Spleen (tissue), 11 donors: ENCODE measurements at regions not wholly inside any gene's neighbourhood (a gene's known extent, or its start where the extent isn't known, plus 50 kb on each side); places are given as distances from the start of the nearest gene placed in this dataset.

Experiments
- DNase-seq: peaks from one replicate; pipeline ENCODE4 v3.0.0-alpha.2; 2020
- H3K27ac ChIP-seq, 8 donors: fragments of 200-600 bp; sonication (generic) in 7 of 8; 1 replicate in 4 of 8; 2 replicates in 4 of 8; pipeline versions ENCODE4 v1.5.0 to v1.8.0; 2016 to 2021; ENCODE audit warnings: inconsistent platforms in 4 of 8, mild to moderate bottlenecking in 4 of 8, moderate library complexity in 1 of 8
- H3K27me3 ChIP-seq, 7 donors: fragments of 200-600 bp; sonication (generic) in 6 of 7; replicated peaks in 1 of 7; 1 replicate in 4 of 7; 2 replicates in 3 of 7; pipeline versions ENCODE4 v1.5.0 to v1.8.0; 2016 to 2021; ENCODE audit warnings: inconsistent platforms in 3 of 7, mild to moderate bottlenecking in 1 of 7
- H3K36me3 ChIP-seq, 6 donors: fragments of 200-600 bp; sonication (generic) in 5 of 6; 1 replicate in 4 of 6; 2 replicates in 2 of 6; pipeline versions ENCODE4 v1.5.0 to v1.8.0; 2016 to 2021; ENCODE audit warnings: inconsistent platforms in 2 of 6
- H3K4me1 ChIP-seq, 6 donors: fragments of 200-600 bp; sonication (generic) in 5 of 6; 1 replicate in 3 of 6; 2 replicates in 3 of 6; pipeline versions ENCODE4 v1.5.0 to v1.8.0; 2016 to 2021; ENCODE audit warnings: inconsistent platforms in 3 of 6
- H3K4me3 ChIP-seq, 8 donors: fragments of 200-600 bp; sonication (generic) in 7 of 8; 1 replicate in 4 of 8; 2 replicates in 4 of 8; pipeline versions ENCODE4 v1.5.0 to v1.8.0; 2016 to 2021; ENCODE audit warnings: inconsistent platforms in 4 of 8, mild to moderate bottlenecking in 4 of 8, moderate library complexity in 2 of 8
- H3K9me3 ChIP-seq, 8 donors: fragments of 200-600 bp; sonication (generic) in 7 of 8; 1 replicate in 4 of 8; 2 replicates in 4 of 8; pipeline versions ENCODE4 v1.5.0 to v1.8.0; 2016 to 2021; ENCODE audit warnings: inconsistent platforms in 4 of 8
- POLR2A ChIP-seq, 3 donors: fragments of 450-650 bp; IDR thresholded peaks; one replicate each; pipeline ENCODE4 v1.5.1; 2017; ENCODE audit warnings: antibody characterized with exemption in 3 of 3, mild to moderate bottlenecking in 1 of 3
- POLR2AphosphoS5 ChIP-seq, 3 donors: sonication (generic); formaldehyde crosslinking; IDR thresholded peaks; one replicate each; pipeline ENCODE4 v1.5.1; 2017; ENCODE audit warnings: antibody characterized with exemption in 3 of 3
- WGBS, 5 donors: extraction: QIAGEN DNeasy Blood & Tissue Kit in 3 of 5; methylation state at CpG; one replicate each; pipeline versions ENCODE4 v1.1.5 to v1.1.7; 2013 to 2018; 5-methylcytosine and 5-hydroxymethylcytosine counted together
- intact Hi-C: fragments of 100-400 bp; cut with DNase I; formaldehyde crosslinking; loops from one replicate; pipeline ENCODE4 v1.15.0; 2023; ENCODE audit warnings: low total_unique reads
- TF ChIP-seq, protein P1 (sequence below), 11 experiments: fragments of 200-600 bp in 7 of 11; fragments of 450-650 bp in 4 of 11; sonication (generic) in 4 of 11; IDR thresholded peaks in 8 of 11; conservative IDR thresholded peaks in 3 of 11; 1 replicate in 7 of 11; 2 replicates in 4 of 11; pipeline versions ENCODE4 v1.4.0 to v1.8.0; 2016 to 2021; ENCODE audit warnings: antibody characterized with exemption in 11 of 11, inconsistent platforms in 4 of 11, mild to moderate bottlenecking in 1 of 11
- donor health status: healthy with polysubstance abuse.
- donor health status: DM: no; HTN: no; CAD: no; lungs with moderate emphysema.
- donor health status: DM: no; HTN: no; CAD: no.
- donor health status: Bipolar disorder and iron deficiency.
- donor health status: healthy.
- donor health status: DM: no; HTN: no; CAD: no.
- donor health status: DM: yes; HTN: yes; CAD: no.

DNA sequence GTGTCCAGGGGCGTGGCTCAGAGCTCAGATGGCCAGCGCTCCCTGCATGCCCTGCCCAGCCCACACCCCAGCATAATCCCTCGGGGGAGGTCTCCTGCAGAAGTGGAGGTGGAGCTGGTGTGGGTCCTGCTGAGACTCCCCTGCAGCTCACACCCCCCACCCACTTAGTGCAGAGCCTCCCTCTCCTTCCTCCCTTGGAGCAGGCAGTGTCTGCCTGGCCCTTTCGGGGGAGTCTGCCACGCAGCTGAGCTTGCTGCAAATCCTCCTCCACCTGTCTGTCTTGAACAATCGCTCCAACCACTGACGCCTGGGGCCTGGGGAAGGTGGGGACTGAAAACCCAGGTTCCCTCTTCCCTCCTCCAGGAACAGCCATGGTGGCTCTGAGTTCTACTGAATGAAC, 219.7 kb upstream of the PPP2R2D start:
- DNase-seq: peak; percentile 67
- Histone ChIP-seq H3K36me3 (no peaks in the 10 kb centered on the region), H3K4me3 (no peak overlapping the region), H3K27me3 (peaks cover 0 to 64% (median 0%) of the 10 kb centered on the region in 7 donors), H3K4me1 (no peaks in the 10 kb centered on the region), H3K27ac (no peak overlapping the region), H3K9me3 (no peaks in the 10 kb centered on the region)
- TF ChIP-seq POLR2A (IDR thresholded peaks at IDR 0.05): no peak
- TF ChIP-seq, protein P1, sequence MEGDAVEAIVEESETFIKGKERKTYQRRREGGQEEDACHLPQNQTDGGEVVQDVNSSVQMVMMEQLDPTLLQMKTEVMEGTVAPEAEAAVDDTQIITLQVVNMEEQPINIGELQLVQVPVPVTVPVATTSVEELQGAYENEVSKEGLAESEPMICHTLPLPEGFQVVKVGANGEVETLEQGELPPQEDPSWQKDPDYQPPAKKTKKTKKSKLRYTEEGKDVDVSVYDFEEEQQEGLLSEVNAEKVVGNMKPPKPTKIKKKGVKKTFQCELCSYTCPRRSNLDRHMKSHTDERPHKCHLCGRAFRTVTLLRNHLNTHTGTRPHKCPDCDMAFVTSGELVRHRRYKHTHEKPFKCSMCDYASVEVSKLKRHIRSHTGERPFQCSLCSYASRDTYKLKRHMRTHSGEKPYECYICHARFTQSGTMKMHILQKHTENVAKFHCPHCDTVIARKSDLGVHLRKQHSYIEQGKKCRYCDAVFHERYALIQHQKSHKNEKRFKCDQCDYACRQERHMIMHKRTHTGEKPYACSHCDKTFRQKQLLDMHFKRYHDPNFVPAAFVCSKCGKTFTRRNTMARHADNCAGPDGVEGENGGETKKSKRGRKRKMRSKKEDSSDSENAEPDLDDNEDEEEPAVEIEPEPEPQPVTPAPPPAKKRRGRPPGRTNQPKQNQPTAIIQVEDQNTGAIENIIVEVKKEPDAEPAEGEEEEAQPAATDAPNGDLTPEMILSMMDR (IDR thresholded peaks at IDR 0.05 in 8 of 11, conservative IDR thresholded peaks at IDR 0.05 in 3 of 11): no peak
- no peak for TF ChIP-seq POLR2AphosphoS5 (IDR thresholded peaks at IDR 0.05)
- intact Hi-C loops: no loop called here
- 60 to 70% (median 68%) methylated on average over 6 to 7 of the region's 7 CpGs for WGBS, 5 donors

DNA sequence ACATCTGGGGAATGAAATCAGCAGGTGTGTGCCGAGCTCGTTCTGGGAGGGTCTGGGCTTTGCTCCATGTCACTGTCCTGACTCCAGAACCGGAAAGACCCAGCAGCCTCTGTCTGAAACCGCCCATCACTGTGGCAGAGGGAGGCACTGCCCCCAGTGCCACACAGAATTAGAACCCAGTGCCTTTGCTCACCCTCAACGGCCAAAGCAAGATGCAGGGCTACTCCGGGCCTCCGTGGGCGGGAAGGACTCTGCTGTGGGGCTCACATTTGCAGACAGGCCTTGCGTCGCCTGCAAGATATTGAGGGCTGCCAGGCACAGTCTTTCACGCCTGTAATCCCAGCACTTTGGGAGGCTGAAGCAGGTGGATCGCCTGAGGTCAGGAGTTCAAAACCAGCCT, 219.2 kb upstream of the PPP2R2D start:
- DNase-seq: peak; percentile 51

DNA sequence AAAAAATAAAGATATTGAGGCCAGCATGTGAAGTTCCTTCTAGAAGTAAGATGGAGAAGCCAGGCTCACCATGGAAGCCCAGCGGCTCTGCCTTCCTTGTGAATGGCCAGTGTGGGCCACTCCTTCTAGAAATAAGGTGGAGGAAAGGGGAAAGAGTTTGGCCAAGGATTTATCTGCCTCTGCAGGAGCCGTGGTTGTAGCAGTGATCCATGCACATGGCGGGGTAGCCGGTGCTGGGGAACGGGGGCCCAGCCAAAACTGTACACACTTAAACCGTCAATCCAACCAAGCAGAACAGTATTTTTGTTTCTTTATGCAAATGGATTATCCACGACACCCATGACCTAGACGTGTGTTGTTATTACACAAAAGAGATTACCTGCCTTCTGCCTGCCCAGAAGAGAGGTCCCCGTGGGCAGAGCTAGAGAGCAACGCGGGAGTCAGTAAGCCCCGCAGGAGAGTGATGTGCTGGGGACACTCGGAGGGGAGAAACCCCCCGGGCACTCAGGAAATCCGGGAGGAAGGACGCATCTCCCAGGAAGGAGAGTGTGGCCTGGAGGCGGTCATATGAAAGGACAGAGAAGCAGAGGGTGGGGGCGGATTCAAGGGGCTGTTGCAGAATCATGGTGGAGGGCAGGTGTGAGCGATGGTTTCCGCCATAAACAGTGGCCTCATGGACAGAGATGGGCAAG, 218.4 kb upstream of the PPP2R2D start:
- Histone ChIP-seq H3K9me3 (no peaks in the 10 kb centered on the region), H3K36me3 (no peaks in the 10 kb centered on the region), H3K4me1 (no peaks in the 10 kb centered on the region), H3K27ac (no peak overlapping the region), H3K4me3 (no peak overlapping the region), H3K27me3 (peaks cover 0 to 51% (median 0%) of the 10 kb centered on the region in 7 donors)
- no peak for DNase-seq
- 85 to 91% (median 88%) methylated on average over 20 of the region's 20 CpGs for WGBS, 5 donors
- intact Hi-C loops: no loop called here
- TF ChIP-seq POLR2AphosphoS5 (IDR thresholded peaks at IDR 0.05): no peak
- no peak for TF ChIP-seq POLR2A (IDR thresholded peaks at IDR 0.05)
- TF ChIP-seq, protein P1 (IDR thresholded peaks at IDR 0.05 in 8 of 11, conservative IDR thresholded peaks at IDR 0.05 in 3 of 11): no peak

More for the DNA sequence above, 219.2 kb upstream of the PPP2R2D start:
- H3K36me3 ChIP-seq: no peaks in the 10 kb centered on the region
- H3K4me1 ChIP-seq: no peaks in the 10 kb centered on the region
- H3K27me3 ChIP-seq: peaks cover 0 to 58% (median 0%) of the 10 kb centered on the region in 7 donors
- H3K9me3 ChIP-seq: no peaks in the 10 kb centered on the region
- no peak overlapping the region for H3K4me3 ChIP-seq
- 81 to 93% (median 86%) methylated on average over 10 to 12 of the region's 12 CpGs for WGBS, 5 donors
- no peak overlapping the region for H3K27ac ChIP-seq
- intact Hi-C loops: no loop called here
- TF ChIP-seq POLR2A (IDR thresholded peaks at IDR 0.05) (no peak), POLR2AphosphoS5 (IDR thresholded peaks at IDR 0.05) (no peak)
- TF ChIP-seq, protein P1 (IDR thresholded peaks at IDR 0.05 in 8 of 11, conservative IDR thresholded peaks at IDR 0.05 in 3 of 11): no peak

DNA sequence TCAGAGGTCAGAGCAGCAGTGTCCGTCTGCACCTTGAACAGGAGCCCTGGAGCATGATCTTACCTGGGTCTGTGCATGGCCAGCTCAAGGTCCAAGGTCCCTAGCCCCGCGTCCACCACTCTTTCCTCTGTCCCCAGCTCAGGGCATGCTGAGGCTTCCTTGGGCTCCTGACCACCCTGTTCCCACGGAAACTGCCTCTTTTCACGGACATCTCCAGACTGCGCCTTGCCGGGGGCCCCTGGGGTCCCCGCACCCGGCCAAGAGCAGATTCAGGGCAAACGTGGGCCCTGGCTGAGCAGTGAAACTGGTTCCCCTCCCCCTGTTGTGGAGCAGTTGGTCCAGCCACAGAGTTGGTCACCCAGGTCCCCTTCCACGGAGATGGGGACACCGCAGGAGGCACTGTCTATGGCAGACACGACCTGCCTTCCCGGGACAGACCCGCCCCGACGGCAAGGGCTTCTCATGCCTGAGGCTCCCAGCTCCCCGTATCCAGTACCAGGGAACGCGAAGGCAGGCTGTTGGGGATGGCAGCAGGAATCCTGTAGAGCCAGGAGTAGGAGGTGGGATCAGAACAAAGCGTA, 217.4 kb upstream of the PPP2R2D start:
- Histone ChIP-seq H3K27ac (no peak overlapping the region), H3K4me1 (no peaks in the 10 kb centered on the region), H3K4me3 (no peak overlapping the region), H3K36me3 (no peaks in the 10 kb centered on the region), H3K27me3 (peaks cover 0 to 41% (median 0%) of the 10 kb centered on the region in 7 donors), H3K9me3 (no peaks in the 10 kb centered on the region)
- intact Hi-C loops: no loop called here
- peak; percentile 69 for DNase-seq
- WGBS, 5 donors: 81 to 87% (median 85%) methylated on average over 17 to 21 of the region's 21 CpGs
- no peak for TF ChIP-seq POLR2AphosphoS5 (IDR thresholded peaks at IDR 0.05)
- TF ChIP-seq, protein P1 (IDR thresholded peaks at IDR 0.05 in 8 of 11, conservative IDR thresholded peaks at IDR 0.05 in 3 of 11): no peak
- no peak for TF ChIP-seq POLR2A (IDR thresholded peaks at IDR 0.05)
